SK-N-SH (cell line): ENCODE measurements at regions not wholly inside any gene's neighbourhood (a gene's known extent, or its start where the extent isn't known, plus 50 kb on each side); places are given as distances from the start of the nearest gene placed in this dataset.

Experiments
- CTCF ChIA-PET: fragments of 300-600, 350-600 bp; formaldehyde crosslinking; extraction: SDS; loops from one replicate; lab custom pipeline; 2021; lab: Yijun Ruan, JAX
- POLR2A ChIA-PET: fragments of 350-600 bp; sonication (Branson Sonifier 250); formaldehyde crosslinking; extraction: SDS; loops from one replicate; lab custom pipeline; 2020; ENCODE audit warnings: antibody characterized with exemption, inconsistent platforms; lab: Yijun Ruan, JAX
- DNase-seq: peaks from one replicate; pipeline ENCODE4 v3.0.0; 2012
- H2AFZ ChIP-seq: fragments of 200-600 bp; sonication (generic); 2 replicates; pipeline ENCODE4 v1.8.1; 2016; ENCODE audit warnings: antibody characterized with exemption, mild to moderate bottlenecking, low read depth
- H3F3A ChIP-seq: fragments of 200-600 bp; sonication (generic); replicated peaks from 2 replicates; pipeline ENCODE3; 2016; ENCODE audit warnings: antibody characterized with exemption, mild to moderate bottlenecking; ENCODE audit not compliant: insufficient read depth
- H3K27ac ChIP-seq, 2 experiments: fragments of 200-500 bp in 1 of 2; fragments of 200-600 bp in 1 of 2; sonication (Bioruptor generic) in 1 of 2; sonication (generic), shearing (Covaris generic) in 1 of 2; 2 replicates each; pipeline versions ENCODE4 v1.5.1 to v1.6.1; 2014 to 2016; ENCODE audit warnings: low read depth in 2 of 2, inconsistent platforms in 1 of 2, low read length in 1 of 2, mild to moderate bottlenecking in 1 of 2, mixed read lengths in 1 of 2
- H3K27me3 ChIP-seq: fragments of 200-600 bp; sonication (generic), shearing (Covaris generic); 2 replicates; pipeline ENCODE4 v1.6.1; 2016; ENCODE audit warnings: mixed run types; ENCODE audit not compliant: insufficient read depth
- H3K36me3 ChIP-seq, 2 experiments: fragments of 200-500 bp in 1 of 2; fragments of 200-600 bp in 1 of 2; sonication (Bioruptor generic) in 1 of 2; sonication (generic) in 1 of 2; replicated peaks in 1 of 2; 2 replicates each; pipeline versions ENCODE3 to v1.5.1; 2014 to 2016; ENCODE audit warnings: low read length in 1 of 2, mild to moderate bottlenecking in 1 of 2; ENCODE audit not compliant: insufficient read depth in 2 of 2, control insufficient read depth in 1 of 2
- H3K4me1 ChIP-seq, 2 experiments: fragments of 200-500 bp in 1 of 2; fragments of 200-600 bp in 1 of 2; sonication (Bioruptor generic) in 1 of 2; sonication (generic), shearing (Covaris generic) in 1 of 2; 2 replicates each; pipeline versions ENCODE4 v1.5.1 to v1.6.1; 2014 to 2016; ENCODE audit warnings: low read depth in 1 of 2, low read length in 1 of 2, mixed run types in 1 of 2; ENCODE audit not compliant: insufficient read depth in 2 of 2, control insufficient read depth in 1 of 2
- H3K4me2 ChIP-seq: fragments of 200-600 bp; sonication (generic), shearing (Covaris generic); 2 replicates; pipeline ENCODE4 v1.6.1; 2017; ENCODE audit warnings: mixed run types
- H3K4me3 ChIP-seq, 2 experiments: fragments of 200-500 bp in 1 of 2; fragments of 200-600 bp in 1 of 2; sonication (Bioruptor generic) in 1 of 2; sonication (generic), shearing (Covaris generic) in 1 of 2; 2 replicates each; pipeline versions ENCODE4 v1.5.1 to v1.8.1; 2014 to 2016; ENCODE audit warnings: low read depth in 2 of 2, inconsistent platforms in 1 of 2, low read length in 1 of 2, mild to moderate bottlenecking in 1 of 2, mixed read lengths in 1 of 2, moderate library complexity in 1 of 2
- H3K79me2 ChIP-seq: fragments of 200-600 bp; sonication (generic); 2 replicates; pipeline ENCODE4 v1.8.1; 2017; ENCODE audit warnings: mild to moderate bottlenecking; ENCODE audit not compliant: insufficient read depth
- H3K9ac ChIP-seq: fragments of 200-600 bp; sonication (generic); 2 replicates; pipeline ENCODE4 v1.6.1; 2017; ENCODE audit warnings: mixed run types
- H3K9me2 ChIP-seq: fragments of 200-600 bp; sonication (generic); 2 replicates; pipeline ENCODE4 v1.6.1; 2017; ENCODE audit warnings: mixed run types
- H3K9me3 ChIP-seq: fragments of 200-600 bp; sonication (generic); 2 replicates; pipeline ENCODE4 v1.6.1; 2017; ENCODE audit warnings: mixed run types, mild to moderate bottlenecking, moderate library complexity
- H4K20me1 ChIP-seq: fragments of 200-600 bp; sonication (generic); 2 replicates; pipeline ENCODE4 v1.6.1; 2017; ENCODE audit warnings: mild to moderate bottlenecking, mixed run types; ENCODE audit not compliant: insufficient read depth
- CHD2 ChIP-seq: fragments of 150-350 bp; IDR thresholded peaks from 2 replicates; pipeline ENCODE4 v1.6.1; 2018; ENCODE audit warnings: low read length; ENCODE audit not compliant: partially characterized antibody
- EZH2phosphoT487 ChIP-seq: fragments of 200-600 bp; sonication (generic); IDR thresholded peaks from 2 replicates; pipeline ENCODE4 v1.6.1; 2017; ENCODE audit warnings: low read depth, mixed run types, mild to moderate bottlenecking, antibody characterized with exemption, moderate library complexity, borderline replicate concordance
- FOSL2 ChIP-seq: IDR thresholded peaks from 2 replicates; pipeline ENCODE4 v1.4.0; 2012; ENCODE audit warnings: low read depth, mild to moderate bottlenecking, moderate library complexity, borderline replicate concordance
- FOXJ3 ChIP-seq: sonication (generic); formaldehyde crosslinking; IDR thresholded peaks from 2 replicates; pipeline ENCODE4 v1.5.1; 2020; ENCODE audit warnings: mild to moderate bottlenecking, missing genetic modification reagents
- FOXM1 ChIP-seq: IDR thresholded peaks from 2 replicates; pipeline ENCODE4 v1.4.0; 2012; ENCODE audit warnings: low read depth, mild to moderate bottlenecking
- JUND ChIP-seq: IDR thresholded peaks from 2 replicates; pipeline ENCODE4 v1.4.0; 2012
- MEF2A ChIP-seq: IDR thresholded peaks from 2 replicates; pipeline ENCODE4 v1.4.0; 2012; ENCODE audit warnings: low read depth, borderline replicate concordance
- MXI1 ChIP-seq: IDR thresholded peaks from 2 replicates; pipeline ENCODE4 v1.6.1; 2012; ENCODE audit warnings: mild to moderate bottlenecking, low read depth, low read length, improper control_type of control experiment
- RAD21 ChIP-seq: IDR thresholded peaks from 2 replicates; pipeline ENCODE4 v1.6.1; 2012; ENCODE audit warnings: mild to moderate bottlenecking, low read length
- RFX5 ChIP-seq: IDR thresholded peaks from 2 replicates; pipeline ENCODE4 v1.6.1; 2012; ENCODE audit warnings: mild to moderate bottlenecking, improper control_type of control experiment, low read length
- RXRA ChIP-seq: IDR thresholded peaks from 2 replicates; pipeline ENCODE4 v1.4.0; 2012; ENCODE audit warnings: low read depth, mild to moderate bottlenecking, borderline replicate concordance
- SMC3 ChIP-seq: IDR thresholded peaks from 2 replicates; pipeline ENCODE4 v1.6.1; 2012; ENCODE audit warnings: low read depth, low read length, improper control_type of control experiment
- TAF1 ChIP-seq: IDR thresholded peaks from 2 replicates; pipeline ENCODE4 v1.6.1; 2012; ENCODE audit warnings: low read depth, mild to moderate bottlenecking, low read length, moderate library complexity, borderline replicate concordance
- TCF12 ChIP-seq: IDR thresholded peaks from 2 replicates; pipeline ENCODE4 v1.4.0; 2012
- TEAD4 ChIP-seq: IDR thresholded peaks from 2 replicates; pipeline ENCODE4 v1.4.0; 2012; ENCODE audit warnings: mild to moderate bottlenecking, borderline replicate concordance; ENCODE audit not compliant: insufficient read depth
- YY1 ChIP-seq: IDR thresholded peaks from 2 replicates; pipeline ENCODE4 v1.4.0; 2012; ENCODE audit warnings: low read depth, mild to moderate bottlenecking
- WGBS: methylation state at CpG from one replicate; pipeline ENCODE4 v1.1.6; 2017; ENCODE audit warnings: low lambda C conversion rate; 5-methylcytosine and 5-hydroxymethylcytosine counted together
- TF ChIP-seq, protein P1 (sequence below): fragments of 200-600 bp; sonication (generic); IDR thresholded peaks from 2 replicates; pipeline ENCODE4 v1.6.1; 2017; ENCODE audit warnings: antibody characterized with exemption, mild to moderate bottlenecking, moderate library complexity
- TF ChIP-seq, protein P2 (sequence below): fragments of 150-350 bp; IDR thresholded peaks from 2 replicates; pipeline ENCODE4 v1.6.1; 2016; ENCODE audit warnings: mild to moderate bottlenecking, low read depth, low read length

DNA sequence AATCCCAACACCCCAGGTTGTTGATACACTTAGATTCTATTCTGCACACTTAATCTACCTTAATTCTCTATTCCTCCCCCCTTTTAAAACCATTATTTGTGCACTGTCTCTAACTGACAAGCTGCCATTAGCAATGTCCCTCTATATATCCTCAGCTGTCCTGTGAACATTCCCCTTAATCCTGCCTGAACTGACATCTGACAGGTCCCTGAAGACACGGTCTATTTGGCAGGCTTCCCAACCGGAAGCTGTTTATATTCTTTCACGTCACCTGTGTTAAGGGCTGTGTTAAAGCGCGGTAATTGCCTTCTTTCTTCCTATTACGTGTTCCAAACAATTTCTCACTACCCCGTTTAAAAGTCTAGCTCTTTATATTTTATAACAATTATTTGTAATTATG, 277.3 kb downstream of the CDH9 start:
- CTCF ChIA-PET, result no interaction called here
- Histone ChIP-seq H3K4me2 (no peak overlapping the region), H3K9ac (no peak overlapping the region), H3K4me1 (no peaks in the 10 kb centered on the region), H3K4me3 (no peak overlapping the region), H3K79me2 (no peaks in the 10 kb centered on the region), H3K9me3 (no peaks in the 10 kb centered on the region), H2AFZ (no peak overlapping the region), H3K36me3 (no peaks in the 10 kb centered on the region), H3K27ac (no peak overlapping the region), H3K27me3 (no peaks in the 10 kb centered on the region), H3F3A (no peaks in the 10 kb centered on the region), H4K20me1 (no peaks in the 10 kb centered on the region), H3K9me2 (no peaks in the 10 kb centered on the region)
- 30% methylated on average over 7 of the region's 7 CpGs for WGBS
- DNase-seq, result no peak
- POLR2A ChIA-PET, result no interaction called here
- TF ChIP-seq RXRA (no peak), CHD2 (no peak), YY1 (no peak), MXI1 (no peak), SMC3 (no peak), RFX5 (no peak), TCF12 (no peak), JUND (no peak), MEF2A (no peak), TEAD4 (no peak), EZH2phosphoT487 (no peak)
- TF ChIP-seq, protein P1, sequence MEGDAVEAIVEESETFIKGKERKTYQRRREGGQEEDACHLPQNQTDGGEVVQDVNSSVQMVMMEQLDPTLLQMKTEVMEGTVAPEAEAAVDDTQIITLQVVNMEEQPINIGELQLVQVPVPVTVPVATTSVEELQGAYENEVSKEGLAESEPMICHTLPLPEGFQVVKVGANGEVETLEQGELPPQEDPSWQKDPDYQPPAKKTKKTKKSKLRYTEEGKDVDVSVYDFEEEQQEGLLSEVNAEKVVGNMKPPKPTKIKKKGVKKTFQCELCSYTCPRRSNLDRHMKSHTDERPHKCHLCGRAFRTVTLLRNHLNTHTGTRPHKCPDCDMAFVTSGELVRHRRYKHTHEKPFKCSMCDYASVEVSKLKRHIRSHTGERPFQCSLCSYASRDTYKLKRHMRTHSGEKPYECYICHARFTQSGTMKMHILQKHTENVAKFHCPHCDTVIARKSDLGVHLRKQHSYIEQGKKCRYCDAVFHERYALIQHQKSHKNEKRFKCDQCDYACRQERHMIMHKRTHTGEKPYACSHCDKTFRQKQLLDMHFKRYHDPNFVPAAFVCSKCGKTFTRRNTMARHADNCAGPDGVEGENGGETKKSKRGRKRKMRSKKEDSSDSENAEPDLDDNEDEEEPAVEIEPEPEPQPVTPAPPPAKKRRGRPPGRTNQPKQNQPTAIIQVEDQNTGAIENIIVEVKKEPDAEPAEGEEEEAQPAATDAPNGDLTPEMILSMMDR, result no peak

DNA sequence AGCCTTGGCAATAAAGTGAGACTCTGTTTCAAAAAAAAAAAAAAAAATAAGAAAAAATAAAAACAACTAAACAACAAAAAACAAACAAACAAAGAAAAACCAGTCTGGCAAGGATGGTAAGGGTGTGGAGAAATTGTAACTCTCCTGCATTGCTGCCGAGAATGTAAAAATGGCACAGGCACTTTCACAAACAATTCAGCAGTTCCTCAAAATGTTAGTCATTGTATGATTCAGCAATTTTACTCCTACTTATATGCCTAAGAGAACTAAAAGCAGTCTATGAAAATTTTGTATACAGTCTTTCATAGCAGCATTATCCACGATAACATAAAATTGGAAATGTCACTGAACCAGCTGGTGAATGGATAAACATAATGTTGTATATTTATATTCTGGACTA, 280.4 kb downstream of the CDH9 start:
- Histone ChIP-seq H3K9me3 (no peaks in the 10 kb centered on the region), H3K36me3 (no peaks in the 10 kb centered on the region), H3K27me3 (no peaks in the 10 kb centered on the region), H3K27ac (no peak overlapping the region), H3K4me3 (no peak overlapping the region), H3K4me1 (no peaks in the 10 kb centered on the region), H3K4me2 (no peak overlapping the region), H3K9me2 (no peaks in the 10 kb centered on the region), H3K79me2 (no peaks in the 10 kb centered on the region), H3F3A (no peaks in the 10 kb centered on the region), H4K20me1 (no peaks in the 10 kb centered on the region), H2AFZ (no peak overlapping the region), H3K9ac (no peak overlapping the region)
- ChIA-PET POLR2A (no interaction called here), CTCF (no interaction called here)
- TF ChIP-seq, protein P1, result no peak
- TF ChIP-seq TAF1 (no peak), TCF12 (no peak), MXI1 (no peak), FOXM1 (no peak), EZH2phosphoT487 (no peak), TEAD4 (no peak), RAD21 (no peak), MEF2A (no peak), FOXJ3 (no peak), FOSL2 (no peak), YY1 (no peak)
- TF ChIP-seq, protein P2, sequence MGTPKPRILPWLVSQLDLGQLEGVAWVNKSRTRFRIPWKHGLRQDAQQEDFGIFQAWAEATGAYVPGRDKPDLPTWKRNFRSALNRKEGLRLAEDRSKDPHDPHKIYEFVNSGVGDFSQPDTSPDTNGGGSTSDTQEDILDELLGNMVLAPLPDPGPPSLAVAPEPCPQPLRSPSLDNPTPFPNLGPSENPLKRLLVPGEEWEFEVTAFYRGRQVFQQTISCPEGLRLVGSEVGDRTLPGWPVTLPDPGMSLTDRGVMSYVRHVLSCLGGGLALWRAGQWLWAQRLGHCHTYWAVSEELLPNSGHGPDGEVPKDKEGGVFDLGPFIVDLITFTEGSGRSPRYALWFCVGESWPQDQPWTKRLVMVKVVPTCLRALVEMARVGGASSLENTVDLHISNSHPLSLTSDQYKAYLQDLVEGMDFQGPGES, result no peak
- 45% methylated on average over 2 of the region's 2 CpGs for WGBS
- no peak for DNase-seq
